ENCODE measurements at regions not wholly inside any gene's neighbourhood (a gene's known extent, or its start where the extent isn't known, plus 50 kb on each side); places are given as distances from the start of the nearest gene placed in this dataset.

DNA sequence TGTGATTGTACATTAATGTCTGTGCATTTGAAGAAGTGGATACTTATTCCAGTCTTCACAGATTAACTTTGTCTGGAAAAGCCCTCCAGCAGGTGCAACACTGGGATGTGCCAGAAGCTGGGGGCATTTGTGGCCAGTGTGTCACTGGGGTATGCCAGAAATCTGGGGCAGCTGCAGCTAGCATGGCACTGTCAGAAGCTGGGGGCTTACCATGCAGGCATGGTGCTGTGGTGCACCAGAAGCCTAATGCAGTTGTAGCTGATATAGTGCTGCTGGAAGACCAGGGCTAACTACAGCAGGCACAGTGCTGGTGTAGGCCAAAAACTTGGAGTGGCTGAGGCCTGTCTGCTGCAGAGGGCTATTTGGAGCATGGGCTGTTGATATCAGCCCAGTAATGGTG, 270.1 kb downstream of the STK31 start:
- no peak overlapping the region for H2BK120ac ChIP-seq (ENCODE audit: low read depth, low read length)
- H2BK5ac ChIP-seq (ENCODE audit: low read depth, low read length, poor library complexity, severe bottlenecking), result no peak overlapping the region
- POLR2A ChIA-PET (ENCODE audit: unreplicated experiment), result no interaction called here
- H3K18ac ChIP-seq (ENCODE audit: low read depth, low read length), result no peak overlapping the region
- ATAC-seq (ENCODE audit: low read depth) (no peak), DNase-seq (no peak)
- H4K5ac ChIP-seq (ENCODE audit: low read depth, low read length), result no peak overlapping the region
- H3K36me3 ChIP-seq (ENCODE audit: control insufficient read depth, insufficient read depth, low read length), result no peaks in the 10 kb centered on the region
- TF ChIP-seq BHLHE40 (IDR thresholded peaks at IDR 0.05; ENCODE audit: low read depth, low read length) (no peak), FOS (IDR thresholded peaks at IDR 0.05; ENCODE audit: low read depth, low read length) (no peak), CHD1 (IDR thresholded peaks at IDR 0.05; ENCODE audit: low read depth, low read length) (no peak), RCOR1 (IDR thresholded peaks at IDR 0.05; ENCODE audit: insufficient replicate concordance, low read length) (no peak), RFX5 (IDR thresholded peaks at IDR 0.05; ENCODE audit: low read depth, low read length) (no peak), RAD21 (IDR thresholded peaks at IDR 0.05; ENCODE audit: low read length) (no peak), CEBPB (IDR thresholded peaks at IDR 0.05; ENCODE audit: low read depth, low read length) (no peak), SMC3 (IDR thresholded peaks at IDR 0.05; ENCODE audit: low read depth, low read length) (no peak), NFE2L2 (IDR thresholded peaks at IDR 0.05; ENCODE audit: low read depth, low read length) (no peak), MAZ (IDR thresholded peaks at IDR 0.05; ENCODE audit: borderline replicate concordance, low read depth, low read length) (no peak)
- TF ChIP-seq, protein P1, sequence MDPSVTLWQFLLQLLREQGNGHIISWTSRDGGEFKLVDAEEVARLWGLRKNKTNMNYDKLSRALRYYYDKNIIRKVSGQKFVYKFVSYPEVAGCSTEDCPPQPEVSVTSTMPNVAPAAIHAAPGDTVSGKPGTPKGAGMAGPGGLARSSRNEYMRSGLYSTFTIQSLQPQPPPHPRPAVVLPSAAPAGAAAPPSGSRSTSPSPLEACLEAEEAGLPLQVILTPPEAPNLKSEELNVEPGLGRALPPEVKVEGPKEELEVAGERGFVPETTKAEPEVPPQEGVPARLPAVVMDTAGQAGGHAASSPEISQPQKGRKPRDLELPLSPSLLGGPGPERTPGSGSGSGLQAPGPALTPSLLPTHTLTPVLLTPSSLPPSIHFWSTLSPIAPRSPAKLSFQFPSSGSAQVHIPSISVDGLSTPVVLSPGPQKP (IDR thresholded peaks at IDR 0.05; ENCODE audit: borderline replicate concordance, low read depth, low read length), result no peak
- TF ChIP-seq, protein P2, sequence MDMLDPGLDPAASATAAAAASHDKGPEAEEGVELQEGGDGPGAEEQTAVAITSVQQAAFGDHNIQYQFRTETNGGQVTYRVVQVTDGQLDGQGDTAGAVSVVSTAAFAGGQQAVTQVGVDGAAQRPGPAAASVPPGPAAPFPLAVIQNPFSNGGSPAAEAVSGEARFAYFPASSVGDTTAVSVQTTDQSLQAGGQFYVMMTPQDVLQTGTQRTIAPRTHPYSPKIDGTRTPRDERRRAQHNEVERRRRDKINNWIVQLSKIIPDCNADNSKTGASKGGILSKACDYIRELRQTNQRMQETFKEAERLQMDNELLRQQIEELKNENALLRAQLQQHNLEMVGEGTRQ (IDR thresholded peaks at IDR 0.05; ENCODE audit: low read depth, low read length), result no peak
- TF ChIP-seq, protein P3, sequence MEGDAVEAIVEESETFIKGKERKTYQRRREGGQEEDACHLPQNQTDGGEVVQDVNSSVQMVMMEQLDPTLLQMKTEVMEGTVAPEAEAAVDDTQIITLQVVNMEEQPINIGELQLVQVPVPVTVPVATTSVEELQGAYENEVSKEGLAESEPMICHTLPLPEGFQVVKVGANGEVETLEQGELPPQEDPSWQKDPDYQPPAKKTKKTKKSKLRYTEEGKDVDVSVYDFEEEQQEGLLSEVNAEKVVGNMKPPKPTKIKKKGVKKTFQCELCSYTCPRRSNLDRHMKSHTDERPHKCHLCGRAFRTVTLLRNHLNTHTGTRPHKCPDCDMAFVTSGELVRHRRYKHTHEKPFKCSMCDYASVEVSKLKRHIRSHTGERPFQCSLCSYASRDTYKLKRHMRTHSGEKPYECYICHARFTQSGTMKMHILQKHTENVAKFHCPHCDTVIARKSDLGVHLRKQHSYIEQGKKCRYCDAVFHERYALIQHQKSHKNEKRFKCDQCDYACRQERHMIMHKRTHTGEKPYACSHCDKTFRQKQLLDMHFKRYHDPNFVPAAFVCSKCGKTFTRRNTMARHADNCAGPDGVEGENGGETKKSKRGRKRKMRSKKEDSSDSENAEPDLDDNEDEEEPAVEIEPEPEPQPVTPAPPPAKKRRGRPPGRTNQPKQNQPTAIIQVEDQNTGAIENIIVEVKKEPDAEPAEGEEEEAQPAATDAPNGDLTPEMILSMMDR (conservative IDR thresholded peaks at IDR 0.05; ENCODE audit: low read depth, low read length), result no peak
- H2BK20ac ChIP-seq (ENCODE audit: low read depth, low read length), result no peak overlapping the region
- no peak overlapping the region for H3K4me2 ChIP-seq (ENCODE audit: low read depth, low read length)
- CTCF ChIA-PET, result no interaction called here
- H3K4me3 ChIP-seq (ENCODE audit: insufficient read depth, low read depth, low read length), result no peak overlapping the region
- H2AK5ac ChIP-seq (ENCODE audit: low read depth, low read length), result no peak overlapping the region
- H3K27ac ChIP-seq (ENCODE audit: insufficient read depth, low read length), result no peak overlapping the region
- no peaks in the 10 kb centered on the region for H3K79me1 ChIP-seq (ENCODE audit: low read depth in 1 of 2, low read length in 2 of 2)
- H2BK15ac ChIP-seq (ENCODE audit: low read depth, low read length), result no peak overlapping the region
- H4K8ac ChIP-seq (ENCODE audit: low read depth in 2 of 2, low read length in 2 of 2), result no peak overlapping the region
- no peak overlapping the region for H4K91ac ChIP-seq (ENCODE audit: insufficient read depth, low read depth, low read length)
- no peak overlapping the region for H2AK9ac ChIP-seq (replicated peaks; ENCODE audit: low read depth, low read length, poor library complexity)
- in situ Hi-C loops (cut with MboI; ENCODE audit: low sequenced_read_pairs), result no loop called here
- H2AFZ ChIP-seq (replicated peaks; ENCODE audit: low read length, poor library complexity), result no peak overlapping the region
- H3K9ac ChIP-seq (ENCODE audit: low read depth, low read length), result no peak overlapping the region
- intact Hi-C loops (cut with micrococcal nuclease), result no loop called here
- H3K56ac ChIP-seq (ENCODE audit: extremely low read depth, insufficient read depth, low read length), result no peak overlapping the region
- dilution Hi-C loops (cut with HindIII; ENCODE audit: low sequenced_read_pairs, unreplicated experiment), result no loop called here
- no peaks in the 10 kb centered on the region for H4K20me1 ChIP-seq (ENCODE audit: insufficient read depth, low read length)
- H3K9me3 ChIP-seq (ENCODE audit: control insufficient read depth, insufficient read depth, low read length), result 0 out of 2 replicates have a peak, but pooled peaks cover 2% of the 10 kb centered on the region
- no peak overlapping the region for H3K4ac ChIP-seq (ENCODE audit: low read depth, low read length)
- H3K23ac ChIP-seq (ENCODE audit: low read depth, low read length), result no peak overlapping the region
- no peaks in the 10 kb centered on the region for H3K27me3 ChIP-seq (ENCODE audit: control insufficient read depth, insufficient read depth, low read length)
- no peak overlapping the region for H3K14ac ChIP-seq (replicated peaks; ENCODE audit: low read depth, low read length)
- no peaks in the 10 kb centered on the region for H3K4me1 ChIP-seq (ENCODE audit: control insufficient read depth, insufficient read depth, low read length)
- no peaks in the 10 kb centered on the region for H3K9me1 ChIP-seq (ENCODE audit: insufficient read depth, low read length)
- no TSS peak for BruUV-seq (replicated peaks)

Measured in IMR-90 (cell line).